ENCODE measurements at regions not wholly inside any gene's neighbourhood (a gene's known extent, or its start where the extent isn't known, plus 50 kb on each side); places are given as distances from the start of the nearest gene placed in this dataset.

- TF ChIP-seq POLR2A (IDR thresholded peaks at IDR 0.05) (no peak), POLR2AphosphoS5 (IDR thresholded peaks at IDR 0.05) (no peak)
These were observed 441.7 kb downstream of the PRELID2 start for GRCh38 chr5:145393426-145393825.

All from stomach (tissue), 4 donors.